SK-N-SH (cell line): ENCODE measurements at regions not wholly inside any gene's neighbourhood (a gene's known extent, or its start where the extent isn't known, plus 50 kb on each side); places are given as distances from the start of the nearest gene placed in this dataset.

Experiments
- CTCF ChIA-PET: fragments of 300-600, 350-600 bp; formaldehyde crosslinking; extraction: SDS; loops from one replicate; lab custom pipeline; 2021; lab: Yijun Ruan, JAX
- POLR2A ChIA-PET: fragments of 350-600 bp; sonication (Branson Sonifier 250); formaldehyde crosslinking; extraction: SDS; loops from one replicate; lab custom pipeline; 2020; ENCODE audit warnings: antibody characterized with exemption, inconsistent platforms; lab: Yijun Ruan, JAX
- DNase-seq: peaks from one replicate; pipeline ENCODE4 v3.0.0; 2012
- H2AFZ ChIP-seq: fragments of 200-600 bp; sonication (generic); 2 replicates; pipeline ENCODE4 v1.8.1; 2016; ENCODE audit warnings: antibody characterized with exemption, mild to moderate bottlenecking, low read depth
- H3F3A ChIP-seq: fragments of 200-600 bp; sonication (generic); replicated peaks from 2 replicates; pipeline ENCODE3; 2016; ENCODE audit warnings: antibody characterized with exemption, mild to moderate bottlenecking; ENCODE audit not compliant: insufficient read depth
- H3K27ac ChIP-seq, 2 experiments: fragments of 200-500 bp in 1 of 2; fragments of 200-600 bp in 1 of 2; sonication (Bioruptor generic) in 1 of 2; sonication (generic), shearing (Covaris generic) in 1 of 2; 2 replicates each; pipeline versions ENCODE4 v1.5.1 to v1.6.1; 2014 to 2016; ENCODE audit warnings: low read depth in 2 of 2, inconsistent platforms in 1 of 2, low read length in 1 of 2, mild to moderate bottlenecking in 1 of 2, mixed read lengths in 1 of 2
- H3K27me3 ChIP-seq: fragments of 200-600 bp; sonication (generic), shearing (Covaris generic); 2 replicates; pipeline ENCODE4 v1.6.1; 2016; ENCODE audit warnings: mixed run types; ENCODE audit not compliant: insufficient read depth
- H3K36me3 ChIP-seq, 2 experiments: fragments of 200-500 bp in 1 of 2; fragments of 200-600 bp in 1 of 2; sonication (Bioruptor generic) in 1 of 2; sonication (generic) in 1 of 2; replicated peaks in 1 of 2; 2 replicates each; pipeline versions ENCODE3 to v1.5.1; 2014 to 2016; ENCODE audit warnings: low read length in 1 of 2, mild to moderate bottlenecking in 1 of 2; ENCODE audit not compliant: insufficient read depth in 2 of 2, control insufficient read depth in 1 of 2
- H3K4me1 ChIP-seq, 2 experiments: fragments of 200-500 bp in 1 of 2; fragments of 200-600 bp in 1 of 2; sonication (Bioruptor generic) in 1 of 2; sonication (generic), shearing (Covaris generic) in 1 of 2; 2 replicates each; pipeline versions ENCODE4 v1.5.1 to v1.6.1; 2014 to 2016; ENCODE audit warnings: low read depth in 1 of 2, low read length in 1 of 2, mixed run types in 1 of 2; ENCODE audit not compliant: insufficient read depth in 2 of 2, control insufficient read depth in 1 of 2
- H3K4me2 ChIP-seq: fragments of 200-600 bp; sonication (generic), shearing (Covaris generic); 2 replicates; pipeline ENCODE4 v1.6.1; 2017; ENCODE audit warnings: mixed run types
- H3K4me3 ChIP-seq, 2 experiments: fragments of 200-500 bp in 1 of 2; fragments of 200-600 bp in 1 of 2; sonication (Bioruptor generic) in 1 of 2; sonication (generic), shearing (Covaris generic) in 1 of 2; 2 replicates each; pipeline versions ENCODE4 v1.5.1 to v1.8.1; 2014 to 2016; ENCODE audit warnings: low read depth in 2 of 2, inconsistent platforms in 1 of 2, low read length in 1 of 2, mild to moderate bottlenecking in 1 of 2, mixed read lengths in 1 of 2, moderate library complexity in 1 of 2
- H3K79me2 ChIP-seq: fragments of 200-600 bp; sonication (generic); 2 replicates; pipeline ENCODE4 v1.8.1; 2017; ENCODE audit warnings: mild to moderate bottlenecking; ENCODE audit not compliant: insufficient read depth
- H3K9ac ChIP-seq: fragments of 200-600 bp; sonication (generic); 2 replicates; pipeline ENCODE4 v1.6.1; 2017; ENCODE audit warnings: mixed run types
- H3K9me2 ChIP-seq: fragments of 200-600 bp; sonication (generic); 2 replicates; pipeline ENCODE4 v1.6.1; 2017; ENCODE audit warnings: mixed run types
- H3K9me3 ChIP-seq: fragments of 200-600 bp; sonication (generic); 2 replicates; pipeline ENCODE4 v1.6.1; 2017; ENCODE audit warnings: mixed run types, mild to moderate bottlenecking, moderate library complexity
- H4K20me1 ChIP-seq: fragments of 200-600 bp; sonication (generic); 2 replicates; pipeline ENCODE4 v1.6.1; 2017; ENCODE audit warnings: mild to moderate bottlenecking, mixed run types; ENCODE audit not compliant: insufficient read depth
- CTCF ChIP-seq: fragments of 200-600 bp; sonication (generic); IDR thresholded peaks from 2 replicates; pipeline ENCODE4 v1.6.1; 2017; ENCODE audit warnings: antibody characterized with exemption, mild to moderate bottlenecking, moderate library complexity
- ELF1 ChIP-seq: IDR thresholded peaks from 2 replicates; pipeline ENCODE4 v1.4.0; 2012
- EP300 ChIP-seq, 2 experiments: IDR thresholded peaks; 2 replicates each; pipeline versions ENCODE4 v1.4.0 to v1.6.1; 2012; ENCODE audit warnings: borderline replicate concordance in 1 of 2, low read depth in 1 of 2, low read length in 1 of 2
- EZH2phosphoT487 ChIP-seq: fragments of 200-600 bp; sonication (generic); IDR thresholded peaks from 2 replicates; pipeline ENCODE4 v1.6.1; 2017; ENCODE audit warnings: low read depth, mixed run types, mild to moderate bottlenecking, antibody characterized with exemption, moderate library complexity, borderline replicate concordance
- FOSL2 ChIP-seq: IDR thresholded peaks from 2 replicates; pipeline ENCODE4 v1.4.0; 2012; ENCODE audit warnings: low read depth, mild to moderate bottlenecking, moderate library complexity, borderline replicate concordance
- FOXJ3 ChIP-seq: sonication (generic); formaldehyde crosslinking; IDR thresholded peaks from 2 replicates; pipeline ENCODE4 v1.5.1; 2020; ENCODE audit warnings: mild to moderate bottlenecking, missing genetic modification reagents
- GABPA ChIP-seq: IDR thresholded peaks from 2 replicates; pipeline ENCODE4 v1.4.0; 2012; ENCODE audit warnings: low read depth, mild to moderate bottlenecking
- JUND ChIP-seq: IDR thresholded peaks from 2 replicates; pipeline ENCODE4 v1.4.0; 2012
- PBX3 ChIP-seq: IDR thresholded peaks from 2 replicates; pipeline ENCODE4; 2012
- POLR2AphosphoS5 ChIP-seq: IDR thresholded peaks from 2 replicates; pipeline ENCODE4 v1.6.1; 2012; ENCODE audit warnings: low read depth, low read length
- RAD21 ChIP-seq: IDR thresholded peaks from 2 replicates; pipeline ENCODE4 v1.6.1; 2012; ENCODE audit warnings: mild to moderate bottlenecking, low read length
- RCOR1 ChIP-seq: fragments of 150-350 bp; IDR thresholded peaks from 2 replicates; pipeline ENCODE4 v1.6.1; 2017; ENCODE audit warnings: antibody characterized with exemption, low read length
- REST ChIP-seq: IDR thresholded peaks from 2 replicates; pipeline ENCODE4 v1.6.1; 2012; ENCODE audit warnings: mild to moderate bottlenecking, low read depth, low read length, moderate library complexity
- RFX5 ChIP-seq: IDR thresholded peaks from 2 replicates; pipeline ENCODE4 v1.6.1; 2012; ENCODE audit warnings: mild to moderate bottlenecking, improper control_type of control experiment, low read length
- TCF12 ChIP-seq: IDR thresholded peaks from 2 replicates; pipeline ENCODE4 v1.4.0; 2012
- USF1 ChIP-seq: IDR thresholded peaks from 2 replicates; pipeline ENCODE4 v1.4.0; 2012; ENCODE audit warnings: low read depth, borderline replicate concordance
- YY1 ChIP-seq: IDR thresholded peaks from 2 replicates; pipeline ENCODE4 v1.4.0; 2012; ENCODE audit warnings: low read depth, mild to moderate bottlenecking
- ZBTB33 ChIP-seq: IDR thresholded peaks from 2 replicates; pipeline ENCODE4 v1.4.0; 2012; ENCODE audit warnings: low read depth, borderline replicate concordance
- WGBS: methylation state at CpG from one replicate; pipeline ENCODE4 v1.1.6; 2017; ENCODE audit warnings: low lambda C conversion rate; 5-methylcytosine and 5-hydroxymethylcytosine counted together

GRCh38 chr7:89966067-89966664, 188.1 kb upstream of the STEAP1 start:
- no peaks in the 10 kb centered on the region for H3K36me3 ChIP-seq
- H3K9me3 ChIP-seq: no peaks in the 10 kb centered on the region
- 9% methylated on average over 4 of the region's 4 CpGs for WGBS
- no peak overlapping the region for H3K4me3 ChIP-seq
- no peak overlapping the region for H3K4me2 ChIP-seq
- H3K9me2 ChIP-seq: no peaks in the 10 kb centered on the region; the same call in 1 of the 2 replicates
- H3K79me2 ChIP-seq: no peaks in the 10 kb centered on the region
- DNase-seq: no peak
- no peaks in the 10 kb centered on the region for H3F3A ChIP-seq
- no peak overlapping the region for H3K9ac ChIP-seq
- no peak overlapping the region for H3K27ac ChIP-seq
- H2AFZ ChIP-seq: no peak overlapping the region
- H4K20me1 ChIP-seq: no peaks in the 10 kb centered on the region
- ChIA-PET POLR2A (no interaction called here), CTCF (no interaction called here)
- no peaks in the 10 kb centered on the region for H3K4me1 ChIP-seq
- no peak for TF ChIP-seq USF1
- TF ChIP-seq REST: no peak
- no peak for TF ChIP-seq RAD21
- TF ChIP-seq POLR2AphosphoS5: no peak
- no peak for TF ChIP-seq FOXJ3 (CRISPR knock-in tag)
- TF ChIP-seq RFX5: no peak
- no peak for TF ChIP-seq CTCF
- TF ChIP-seq GABPA: no peak
- no peak for TF ChIP-seq PBX3
- no peak for TF ChIP-seq RCOR1
- TF ChIP-seq EZH2phosphoT487: no peak
- no peak for TF ChIP-seq FOSL2
- TF ChIP-seq TCF12: no peak
- no peak for TF ChIP-seq JUND
- TF ChIP-seq ELF1: no peak
- TF ChIP-seq YY1: no peak
- no peak for TF ChIP-seq EP300 (IDR thresholded peaks at IDR 0.05; ENCODE audit: borderline replicate concordance in 1 of 2, low read depth in 1 of 2, low read length in 1 of 2)
- TF ChIP-seq ZBTB33: no peak
- H3K27me3 ChIP-seq: no peaks in the 10 kb centered on the region
